HFF-Myc (cell line): ENCODE measurements at regions not wholly inside any gene's neighbourhood (a gene's known extent, or its start where the extent isn't known, plus 50 kb on each side); places are given as distances from the start of the nearest gene placed in this dataset.

Experiments
- DNase-seq: peaks from one replicate; pipeline ENCODE4 v3.0.0-alpha.2; 2011; ENCODE audit warnings: low read depth; ENCODE audit errors: extremely low read depth
- H3K4me3 ChIP-seq: replicated peaks from 2 replicates; pipeline ENCODE4 v1.5.1; 2011; ENCODE audit warnings: low read depth, mild to moderate bottlenecking, control low read depth, low read length
- TF ChIP-seq, protein P1 (sequence below): IDR thresholded peaks from 2 replicates; pipeline ENCODE4 v1.5.1; 2012; ENCODE audit warnings: mild to moderate bottlenecking, low read depth, low read length, control low read depth; ENCODE audit errors: missing control alignments

DNA sequence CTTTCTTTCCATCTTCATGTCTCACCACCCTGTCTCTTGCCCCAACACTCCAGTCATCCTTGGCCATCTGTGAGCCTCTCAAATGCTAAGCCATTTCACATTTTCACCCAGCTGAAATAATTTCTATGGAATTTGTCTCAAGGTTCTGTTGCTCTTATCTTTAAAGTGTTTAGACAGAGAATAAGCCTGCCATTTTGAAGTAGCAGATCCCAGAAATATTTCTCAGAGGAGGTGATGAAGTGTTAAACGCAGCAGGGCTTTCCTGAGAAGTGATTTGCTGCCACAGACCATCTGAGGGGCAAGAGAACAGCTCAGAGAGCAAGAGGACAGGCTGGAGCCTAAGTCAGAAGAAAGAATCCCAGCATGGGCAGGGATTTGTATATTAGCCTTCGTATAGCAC, 71.6 kb upstream of the CLMN start:
- DNase-seq, result no peak
- TF ChIP-seq, protein P1, sequence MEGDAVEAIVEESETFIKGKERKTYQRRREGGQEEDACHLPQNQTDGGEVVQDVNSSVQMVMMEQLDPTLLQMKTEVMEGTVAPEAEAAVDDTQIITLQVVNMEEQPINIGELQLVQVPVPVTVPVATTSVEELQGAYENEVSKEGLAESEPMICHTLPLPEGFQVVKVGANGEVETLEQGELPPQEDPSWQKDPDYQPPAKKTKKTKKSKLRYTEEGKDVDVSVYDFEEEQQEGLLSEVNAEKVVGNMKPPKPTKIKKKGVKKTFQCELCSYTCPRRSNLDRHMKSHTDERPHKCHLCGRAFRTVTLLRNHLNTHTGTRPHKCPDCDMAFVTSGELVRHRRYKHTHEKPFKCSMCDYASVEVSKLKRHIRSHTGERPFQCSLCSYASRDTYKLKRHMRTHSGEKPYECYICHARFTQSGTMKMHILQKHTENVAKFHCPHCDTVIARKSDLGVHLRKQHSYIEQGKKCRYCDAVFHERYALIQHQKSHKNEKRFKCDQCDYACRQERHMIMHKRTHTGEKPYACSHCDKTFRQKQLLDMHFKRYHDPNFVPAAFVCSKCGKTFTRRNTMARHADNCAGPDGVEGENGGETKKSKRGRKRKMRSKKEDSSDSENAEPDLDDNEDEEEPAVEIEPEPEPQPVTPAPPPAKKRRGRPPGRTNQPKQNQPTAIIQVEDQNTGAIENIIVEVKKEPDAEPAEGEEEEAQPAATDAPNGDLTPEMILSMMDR, result no peak
- H3K4me3 ChIP-seq, result no peak overlapping the region

GRCh38 chr14:95389471-95390011, 69.8 kb upstream of the CLMN start:
- peak; percentile 5 for DNase-seq
- TF ChIP-seq, protein P1, result no peak
- no peak overlapping the region for H3K4me3 ChIP-seq

DNA sequence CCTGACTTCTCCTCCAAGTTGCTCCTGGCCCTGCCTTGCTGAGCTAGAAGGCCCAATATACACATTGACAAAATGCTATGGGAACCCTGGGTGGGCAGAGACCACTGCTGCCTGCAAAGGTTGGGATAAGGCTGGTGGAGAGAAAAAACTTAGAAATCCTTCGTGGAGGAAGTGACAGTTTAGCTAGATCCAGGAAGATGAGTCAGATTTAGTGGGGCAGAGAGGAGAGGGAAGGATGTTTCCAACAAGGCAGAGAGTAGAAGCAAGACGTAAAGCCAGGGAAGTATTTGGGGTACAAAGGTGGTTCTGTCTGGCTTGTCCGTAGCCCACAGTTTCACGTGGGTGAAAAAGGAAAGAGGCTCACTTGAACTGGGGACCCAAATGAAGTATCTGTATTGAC, 69.0 kb upstream of the CLMN start:
- TF ChIP-seq, protein P1, result no peak
- H3K4me3 ChIP-seq, result no peak overlapping the region
- no peak for DNase-seq

DNA sequence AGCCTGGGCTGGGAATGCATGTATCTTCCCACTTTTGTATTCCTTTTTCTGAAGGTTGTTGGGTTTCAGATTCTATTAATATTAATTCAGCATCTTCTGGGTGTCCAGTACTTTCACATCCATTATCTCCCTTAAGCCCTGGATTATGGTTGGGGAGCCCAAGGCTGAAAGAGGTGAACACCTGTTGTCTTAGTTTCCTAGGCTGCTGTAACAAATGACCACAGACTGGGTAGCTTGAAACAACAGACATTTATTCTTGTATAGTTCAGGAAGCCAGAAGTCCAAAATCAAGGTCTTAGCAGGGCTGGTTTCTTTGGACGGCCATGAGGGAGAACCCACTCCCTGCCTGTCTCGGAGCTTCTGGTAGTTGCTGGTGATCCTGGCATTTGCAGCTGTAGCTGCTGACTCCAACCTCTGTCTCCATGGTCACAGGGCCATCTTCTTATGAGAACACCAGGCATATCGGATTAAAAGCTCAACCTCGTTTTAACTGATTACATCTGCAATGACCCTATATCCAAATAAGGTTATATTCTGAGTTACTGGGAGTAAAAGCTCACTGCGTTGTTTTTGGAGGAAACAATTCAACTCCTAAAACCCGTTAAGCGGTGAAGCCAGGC, 68.2 kb upstream of the CLMN start:
- no peak for DNase-seq

DNA sequence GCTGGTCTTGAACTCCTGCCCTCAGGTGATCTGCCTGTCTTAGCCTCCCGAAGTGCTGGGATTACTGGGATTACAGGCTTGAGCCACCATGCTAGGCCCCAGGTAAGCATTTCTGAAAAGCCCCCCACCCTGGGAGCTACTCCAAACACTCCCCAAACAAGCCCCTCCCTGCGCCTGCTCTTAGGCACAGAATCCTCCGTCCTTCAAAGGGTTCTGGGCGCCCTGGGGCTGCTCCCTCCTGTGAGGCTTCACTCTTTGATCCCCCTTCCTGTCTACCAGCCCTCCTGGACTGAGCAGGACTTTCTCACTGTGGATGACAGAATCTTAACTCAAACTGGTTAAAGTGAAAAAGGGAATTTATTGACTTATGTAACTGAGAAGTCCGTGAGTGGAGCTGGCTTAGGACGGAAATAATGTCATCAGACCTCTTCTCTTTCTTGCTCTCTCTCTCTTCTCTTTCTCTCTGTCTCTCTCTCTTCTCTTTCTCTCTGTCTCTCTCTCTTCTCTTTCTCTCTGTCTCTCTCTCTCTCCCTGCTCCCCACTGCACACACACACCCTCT, 66.9 kb upstream of the CLMN start:
- DNase-seq, result no peak
- H3K4me3 ChIP-seq, result no peak overlapping the region
- TF ChIP-seq, protein P1, result no peak

More for the DNA sequence above, 68.2 kb upstream of the CLMN start:
- TF ChIP-seq, protein P1, result no peak
- H3K4me3 ChIP-seq, result no peak overlapping the region

GRCh38 chr14:95385701-95386100, 66.0 kb upstream of the CLMN start:
- DNase-seq, result no peak
- TF ChIP-seq, protein P1, result no peak
- no peak overlapping the region for H3K4me3 ChIP-seq
